ENCODE measurements at regions not wholly inside any gene's neighbourhood (a gene's known extent, or its start where the extent isn't known, plus 50 kb on each side); places are given as distances from the start of the nearest gene placed in this dataset.

GRCh38 chr2:100653449-100654035 is 90.7 kb downstream of the PDCL3 start:
- DNase-seq (no peak), ATAC-seq (ENCODE audit: low read depth) (no peak)
- no peak overlapping the region for H3K27ac Mint-ChIP-seq
- H3K4me1 Mint-ChIP-seq, result no peaks in the 10 kb centered on the region
- CTCF ChIA-PET, result no interaction called here
- intact Hi-C loops (cut with micrococcal nuclease), result no loop called here
- peaks cover 5% of the 10 kb centered on the region for H3K9me3 Mint-ChIP-seq
- H3K36me3 Mint-ChIP-seq (ENCODE audit: low read depth), result no peaks in the 10 kb centered on the region
- no peak overlapping the region for H3K4me3 Mint-ChIP-seq
- H3K27me3 Mint-ChIP-seq, result peaks cover 14% of the 10 kb centered on the region
- no peak for TF ChIP-seq CTCF (IDR thresholded peaks at IDR 0.05)
- POLR2A ChIA-PET, result no interaction called here

DNA sequence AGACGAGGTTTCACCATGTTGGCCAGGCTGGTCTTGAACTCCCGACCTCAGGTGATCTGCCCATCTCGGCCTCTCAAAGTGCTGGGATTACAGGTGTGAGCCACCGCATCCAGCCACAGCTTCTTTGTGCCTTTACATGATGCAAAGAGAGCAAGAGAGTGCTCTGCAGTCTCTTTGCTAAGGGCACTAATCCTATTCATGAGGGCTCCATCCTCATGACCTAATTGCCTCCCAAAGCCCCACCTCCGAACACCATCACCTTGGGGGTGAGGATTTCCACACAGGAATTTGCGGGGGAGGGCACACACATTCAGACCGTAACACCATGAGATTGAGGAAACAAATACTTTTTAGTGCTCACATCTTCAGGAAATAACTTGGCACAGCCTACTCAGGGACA is 91.8 kb downstream of the PDCL3 start:
- Mint-ChIP-seq H3K4me1 (no peaks in the 10 kb centered on the region), H3K4me3 (no peak overlapping the region), H3K27me3 (peaks cover 21% of the 10 kb centered on the region), H3K9me3 (peaks cover 5% of the 10 kb centered on the region), H3K27ac (no peak overlapping the region), H3K36me3 (ENCODE audit: low read depth) (no peaks in the 10 kb centered on the region)
- intact Hi-C loops (cut with micrococcal nuclease), result no loop called here
- TF ChIP-seq CTCF (IDR thresholded peaks at IDR 0.05), result no peak
- no peak for ATAC-seq (ENCODE audit: low read depth)
- no peak for DNase-seq
- CTCF ChIA-PET, result no interaction called here
- POLR2A ChIA-PET, result no interaction called here

DNA sequence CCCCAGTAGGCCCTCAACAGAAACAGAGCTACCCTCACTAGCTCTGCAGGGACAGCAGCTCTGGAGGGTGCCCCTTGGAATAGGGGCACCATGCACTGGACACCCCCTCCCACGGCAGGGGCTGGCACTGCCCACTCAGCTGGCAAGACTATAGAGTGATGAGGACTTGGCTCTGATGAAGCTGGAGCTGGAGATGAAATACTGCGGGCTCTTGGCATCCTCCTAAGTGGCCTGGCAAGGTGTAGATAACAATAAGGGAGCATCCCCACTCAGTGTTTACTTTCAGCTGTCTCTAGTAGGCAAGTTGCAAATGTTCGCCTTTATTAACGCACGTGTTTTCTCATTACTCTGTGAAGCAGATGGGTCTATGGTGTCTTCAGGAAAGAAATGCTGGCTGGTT is 92.7 kb downstream of the PDCL3 start:
- Mint-ChIP-seq H3K36me3 (ENCODE audit: low read depth) (no peaks in the 10 kb centered on the region), H3K27me3 (peaks cover 21% of the 10 kb centered on the region), H3K27ac (no peak overlapping the region), H3K4me3 (no peak overlapping the region), H3K4me1 (no peaks in the 10 kb centered on the region), H3K9me3 (peaks cover 5% of the 10 kb centered on the region)
- TF ChIP-seq CTCF (IDR thresholded peaks at IDR 0.05), result no peak
- ATAC-seq (ENCODE audit: low read depth) (no peak), DNase-seq (no peak)
- ChIA-PET CTCF (no interaction called here), POLR2A (interaction anchor here (0.6 kb wide), 1 partner anchor 163 kb away, joined by 4 read pairs; no protein-coding TSS in a partner anchor)
- intact Hi-C loops (cut with micrococcal nuclease), result no loop called here

GRCh38 chr2:100655936-100656534 is 93.2 kb downstream of the PDCL3 start:
- CTCF ChIA-PET, result no interaction called here
- POLR2A ChIA-PET, result no interaction called here
- H3K4me1 Mint-ChIP-seq, result no peaks in the 10 kb centered on the region
- intact Hi-C loops (cut with micrococcal nuclease), result no loop called here
- H3K4me3 Mint-ChIP-seq, result no peak overlapping the region
- H3K36me3 Mint-ChIP-seq (ENCODE audit: low read depth), result no peaks in the 10 kb centered on the region
- no peak overlapping the region for H3K27ac Mint-ChIP-seq
- H3K9me3 Mint-ChIP-seq, result peaks cover 5% of the 10 kb centered on the region
- ATAC-seq (ENCODE audit: low read depth) (no peak), DNase-seq (no peak)
- no peak for TF ChIP-seq CTCF (IDR thresholded peaks at IDR 0.05)
- H3K27me3 Mint-ChIP-seq, result peaks cover 21% of the 10 kb centered on the region

DNA sequence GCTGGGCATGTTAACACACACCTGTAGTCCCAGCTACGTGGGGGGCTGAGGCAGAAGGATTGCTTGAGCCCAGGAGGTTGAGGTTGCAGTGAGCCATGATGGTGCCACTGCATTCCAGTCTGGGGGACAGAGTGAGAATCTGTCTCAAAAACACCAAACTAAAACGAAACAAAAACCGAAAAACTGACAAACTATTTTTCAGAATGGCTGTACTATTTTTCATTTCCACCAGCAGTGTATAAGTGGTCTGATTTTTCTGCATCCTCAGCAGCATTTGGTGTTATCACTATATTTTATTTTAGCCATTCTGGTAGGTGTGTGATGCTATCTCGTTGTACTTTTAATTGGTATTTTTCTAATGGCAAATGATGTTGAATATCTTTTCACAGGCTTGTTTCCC is 95.2 kb downstream of the PDCL3 start:
- ChIA-PET POLR2A (no interaction called here), CTCF (no interaction called here)
- Mint-ChIP-seq H3K4me1 (no peaks in the 10 kb centered on the region), H3K27me3 (peaks cover 25% of the 10 kb centered on the region), H3K27ac (no peak overlapping the region), H3K9me3 (peaks cover 5% of the 10 kb centered on the region), H3K36me3 (ENCODE audit: low read depth) (no peaks in the 10 kb centered on the region), H3K4me3 (no peak overlapping the region)
- intact Hi-C loops (cut with micrococcal nuclease), result no loop called here
- DNase-seq (no peak), ATAC-seq (ENCODE audit: low read depth) (no peak)
- no peak for TF ChIP-seq CTCF (IDR thresholded peaks at IDR 0.05)

All from activated B cell treated with CpG ODN at 0.5 μM for 24 hours (primary cell).